C4-2B (cell line): ENCODE measurements at regions not wholly inside any gene's neighbourhood (a gene's known extent, or its start where the extent isn't known, plus 50 kb on each side); places are given as distances from the start of the nearest gene placed in this dataset.

Source experiments
- ZFX ChIP-seq: fragments of 450-650 bp; IDR thresholded peaks from 2 replicates; pipeline ENCODE4 v1.6.1; 2017
- TF ChIP-seq, protein P1 (sequence below): fragments of 450-650 bp; conservative IDR thresholded peaks from 2 replicates; pipeline ENCODE4 v1.5.1; 2017; ENCODE audit warnings: mild to moderate bottlenecking

GRCh38 chr4:188295899-188296298 is 156.7 kb downstream of the TRIML1 start:
- TF ChIP-seq, protein P1, sequence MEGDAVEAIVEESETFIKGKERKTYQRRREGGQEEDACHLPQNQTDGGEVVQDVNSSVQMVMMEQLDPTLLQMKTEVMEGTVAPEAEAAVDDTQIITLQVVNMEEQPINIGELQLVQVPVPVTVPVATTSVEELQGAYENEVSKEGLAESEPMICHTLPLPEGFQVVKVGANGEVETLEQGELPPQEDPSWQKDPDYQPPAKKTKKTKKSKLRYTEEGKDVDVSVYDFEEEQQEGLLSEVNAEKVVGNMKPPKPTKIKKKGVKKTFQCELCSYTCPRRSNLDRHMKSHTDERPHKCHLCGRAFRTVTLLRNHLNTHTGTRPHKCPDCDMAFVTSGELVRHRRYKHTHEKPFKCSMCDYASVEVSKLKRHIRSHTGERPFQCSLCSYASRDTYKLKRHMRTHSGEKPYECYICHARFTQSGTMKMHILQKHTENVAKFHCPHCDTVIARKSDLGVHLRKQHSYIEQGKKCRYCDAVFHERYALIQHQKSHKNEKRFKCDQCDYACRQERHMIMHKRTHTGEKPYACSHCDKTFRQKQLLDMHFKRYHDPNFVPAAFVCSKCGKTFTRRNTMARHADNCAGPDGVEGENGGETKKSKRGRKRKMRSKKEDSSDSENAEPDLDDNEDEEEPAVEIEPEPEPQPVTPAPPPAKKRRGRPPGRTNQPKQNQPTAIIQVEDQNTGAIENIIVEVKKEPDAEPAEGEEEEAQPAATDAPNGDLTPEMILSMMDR = no peak
- no peak for TF ChIP-seq ZFX
